Mesendoderm (in vitro differentiated cells): ENCODE measurements at regions not wholly inside any gene's neighbourhood (a gene's known extent, or its start where the extent isn't known, plus 50 kb on each side); places are given as distances from the start of the nearest gene placed in this dataset.
A peak's percentile ranks its signal among the peaks of the same experiment; 100 is the strongest.

Experiments
- DNase-seq: peaks from one replicate; pipeline ENCODE4 v3.0.0; 2013
- H2AK5ac ChIP-seq: 2 replicates; pipeline ENCODE4 v1.6.1; 2013; ENCODE audit warnings: low read length, inconsistent platforms
- H2BK120ac ChIP-seq: 2 replicates; pipeline ENCODE4 v1.6.1; 2013; ENCODE audit warnings: low read depth, mild to moderate bottlenecking, low read length, moderate library complexity, mixed read lengths
- H2BK15ac ChIP-seq: replicated peaks from 2 replicates; pipeline ENCODE4 v1.6.1; 2013; ENCODE audit warnings: low read depth, mild to moderate bottlenecking, moderate library complexity
- H2BK5ac ChIP-seq: 2 replicates; pipeline ENCODE4 v1.6.1; 2013; ENCODE audit warnings: low read length, inconsistent platforms
- H3K18ac ChIP-seq: 2 replicates; pipeline ENCODE4 v1.6.1; 2013; ENCODE audit warnings: mild to moderate bottlenecking, low read length, mixed read lengths
- H3K23ac ChIP-seq: one replicate; pipeline ENCODE4 v1.6.1; 2013; ENCODE audit warnings: low read length
- H3K27ac ChIP-seq: 2 replicates; pipeline ENCODE4 v1.5.1; 2013; ENCODE audit warnings: low read depth, mild to moderate bottlenecking, inconsistent platforms, low read length, moderate library complexity
- H3K27me3 ChIP-seq: 2 replicates; pipeline ENCODE4 v1.6.1; 2013; ENCODE audit warnings: low read length, control low read depth, mild to moderate bottlenecking, inconsistent platforms; ENCODE audit not compliant: insufficient read depth, poor library complexity
- H3K36me3 ChIP-seq: 2 replicates; pipeline ENCODE4 v1.6.1; 2013; ENCODE audit warnings: low read length, inconsistent platforms; ENCODE audit not compliant: control insufficient read depth, insufficient read depth
- H3K4ac ChIP-seq: one replicate; pipeline ENCODE4 v1.6.1; 2013; ENCODE audit warnings: low read depth, mild to moderate bottlenecking, low read length, moderate library complexity
- H3K4me1 ChIP-seq: 2 replicates; pipeline ENCODE4 v1.6.1; 2013; ENCODE audit warnings: low read depth, low read length, inconsistent platforms; ENCODE audit not compliant: control insufficient read depth
- H3K4me2 ChIP-seq: 2 replicates; pipeline ENCODE4 v1.6.1; 2013; ENCODE audit warnings: low read length
- H3K4me3 ChIP-seq: 2 replicates; pipeline ENCODE4 v1.5.1; 2013; ENCODE audit warnings: mild to moderate bottlenecking, low read length
- H3K56ac ChIP-seq: one replicate; pipeline ENCODE4 v1.6.1; 2013; ENCODE audit warnings: low read length
- H3K79me1 ChIP-seq: 2 replicates; pipeline ENCODE4 v1.6.1; 2013; ENCODE audit warnings: low read length, inconsistent platforms
- H3K79me2 ChIP-seq: 2 replicates; pipeline ENCODE4 v1.6.1; 2013; ENCODE audit warnings: mild to moderate bottlenecking, low read length; ENCODE audit not compliant: control insufficient read depth, insufficient read depth
- H3K9ac ChIP-seq: 2 replicates; pipeline ENCODE4 v1.6.1; 2013; ENCODE audit warnings: low read length, inconsistent platforms
- H4K5ac ChIP-seq: one replicate; pipeline ENCODE4 v1.6.1; 2013; ENCODE audit warnings: low read length
- H4K8ac ChIP-seq: one replicate; pipeline ENCODE4 v1.6.1; 2013; ENCODE audit warnings: low read depth, mild to moderate bottlenecking, control low read depth, low read length, moderate library complexity
- WGBS: extraction: QIAGEN DNeasy Blood & Tissue Kit; methylation state at CpG from one replicate; pipeline ENCODE4 v1.1.7; 2013; ENCODE audit warnings: low lambda C conversion rate, missing lambda C conversion rate; ENCODE audit not compliant: insufficient coverage; ENCODE audit errors: extremely low coverage; 5-methylcytosine and 5-hydroxymethylcytosine counted together

DNA sequence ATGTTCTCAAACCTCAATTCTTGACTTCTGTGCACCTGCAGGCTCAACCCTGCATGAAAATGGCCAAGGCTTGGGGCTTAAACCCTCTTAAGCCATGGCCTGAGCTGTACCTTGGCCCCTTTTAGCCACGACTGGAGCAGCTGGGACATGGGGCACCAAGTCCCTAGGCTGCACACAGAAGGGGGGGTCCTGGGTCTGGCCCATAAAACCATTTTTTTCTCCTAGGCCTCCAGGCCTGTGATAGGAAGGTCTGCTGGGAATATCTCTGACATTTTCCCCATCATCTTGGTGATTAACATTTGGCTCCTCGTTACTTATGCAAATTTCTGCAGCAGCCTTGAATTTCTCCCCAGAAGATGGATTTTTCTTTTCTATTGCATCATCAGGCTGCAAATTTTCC is 119.4 kb upstream of the VGLL2 start:
- Histone ChIP-seq H3K4me1 (no peaks in the 10 kb centered on the region), H3K79me1 (no peaks in the 10 kb centered on the region), H2BK120ac (no peak overlapping the region), H2BK5ac (no peak overlapping the region), H3K18ac (no peak overlapping the region), H3K27me3 (no peaks in the 10 kb centered on the region), H3K36me3 (no peaks in the 10 kb centered on the region), H3K27ac (no peak overlapping the region), H2AK5ac (no peak overlapping the region), H4K5ac (no peak overlapping the region), H3K4ac (no peak overlapping the region), H3K79me2 (no peaks in the 10 kb centered on the region), H3K4me3 (no peak overlapping the region), H2BK15ac (no peak overlapping the region), H3K9ac (no peak overlapping the region), H3K56ac (no peak overlapping the region), H3K4me2 (no peak overlapping the region), H4K8ac (no peak overlapping the region), H3K23ac (no peak overlapping the region)
- no peak for DNase-seq
- no CpG with 5 or more reads among the region's 2 CpGs for WGBS

DNA sequence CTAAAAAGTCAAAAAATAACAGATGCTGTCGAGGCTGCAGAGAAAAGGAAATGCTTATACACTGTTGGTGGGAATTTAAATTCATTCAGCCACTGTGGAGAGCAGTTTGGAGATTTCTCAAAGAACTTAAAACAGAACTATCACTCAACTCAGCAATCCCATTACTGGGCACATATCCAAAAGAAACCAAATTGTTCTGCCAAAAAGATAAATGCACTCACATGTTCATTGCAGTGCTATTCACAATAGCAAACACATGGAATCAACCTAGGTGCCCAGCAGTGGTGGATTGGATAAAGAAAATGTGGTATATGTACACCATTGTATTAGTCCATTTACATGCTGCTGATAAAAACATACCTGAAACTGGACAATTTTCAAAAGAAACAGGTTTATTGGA is 116.0 kb upstream of the VGLL2 start:
- no peak overlapping the region for H2BK120ac ChIP-seq
- no peaks in the 10 kb centered on the region for H3K27me3 ChIP-seq
- WGBS, result no CpG with 5 or more reads among the region's 1 CpG
- H2AK5ac ChIP-seq, result no peak overlapping the region
- H2BK15ac ChIP-seq, result no peak overlapping the region
- H3K18ac ChIP-seq, result no peak overlapping the region
- no peak overlapping the region for H3K56ac ChIP-seq
- H3K4ac ChIP-seq, result no peak overlapping the region
- no peak overlapping the region for H4K8ac ChIP-seq
- no peak overlapping the region for H3K23ac ChIP-seq
- no peak overlapping the region for H4K5ac ChIP-seq
- H3K36me3 ChIP-seq, result no peaks in the 10 kb centered on the region
- no peak overlapping the region for H3K9ac ChIP-seq
- H2BK5ac ChIP-seq, result no peak overlapping the region
- H3K4me1 ChIP-seq, result no peaks in the 10 kb centered on the region
- H3K27ac ChIP-seq, result no peak overlapping the region
- H3K4me2 ChIP-seq, result no peak overlapping the region
- H3K79me1 ChIP-seq, result no peaks in the 10 kb centered on the region
- no peaks in the 10 kb centered on the region for H3K79me2 ChIP-seq
- no peak for DNase-seq
- no peak overlapping the region for H3K4me3 ChIP-seq

- Histone ChIP-seq H2BK15ac (no peak overlapping the region), H3K27ac (no peak overlapping the region), H3K23ac (no peak overlapping the region), H3K4me3 (no peak overlapping the region), H4K8ac (no peak overlapping the region), H3K18ac (no peak overlapping the region), H3K27me3 (no peaks in the 10 kb centered on the region), H3K9ac (no peak overlapping the region), H3K79me2 (no peaks in the 10 kb centered on the region), H2BK120ac (no peak overlapping the region), H3K4me1 (no peaks in the 10 kb centered on the region), H3K4me2 (no peak overlapping the region), H4K5ac (no peak overlapping the region), H3K79me1 (no peaks in the 10 kb centered on the region), H3K4ac (no peak overlapping the region), H3K36me3 (no peaks in the 10 kb centered on the region), H3K56ac (no peak overlapping the region), H2BK5ac (no peak overlapping the region), H2AK5ac (no peak overlapping the region)
- no peak for DNase-seq
- no CpG with 5 or more reads among the region's 1 CpG for WGBS
These were observed 108.6 kb upstream of the VGLL2 start for GRCh38 chr6:117156741-117157140.

GRCh38 chr6:117157448-117157847 is 107.9 kb upstream of the VGLL2 start:
- Histone ChIP-seq H3K23ac (no peak overlapping the region), H3K4me1 (no peaks in the 10 kb centered on the region), H4K5ac (no peak overlapping the region), H2BK5ac (no peak overlapping the region), H2BK15ac (no peak overlapping the region), H3K4me3 (no peak overlapping the region), H3K4ac (no peak overlapping the region), H3K79me1 (no peaks in the 10 kb centered on the region), H2BK120ac (no peak overlapping the region), H2AK5ac (no peak overlapping the region), H3K18ac (no peak overlapping the region), H3K4me2 (no peak overlapping the region), H3K27ac (no peak overlapping the region), H3K79me2 (no peaks in the 10 kb centered on the region), H3K36me3 (no peaks in the 10 kb centered on the region), H3K56ac (no peak overlapping the region), H3K9ac (no peak overlapping the region), H3K27me3 (no peaks in the 10 kb centered on the region), H4K8ac (no peak overlapping the region)
- WGBS, result no CpG with 5 or more reads among the region's 3 CpGs
- DNase-seq, result peak; percentile 48

DNA sequence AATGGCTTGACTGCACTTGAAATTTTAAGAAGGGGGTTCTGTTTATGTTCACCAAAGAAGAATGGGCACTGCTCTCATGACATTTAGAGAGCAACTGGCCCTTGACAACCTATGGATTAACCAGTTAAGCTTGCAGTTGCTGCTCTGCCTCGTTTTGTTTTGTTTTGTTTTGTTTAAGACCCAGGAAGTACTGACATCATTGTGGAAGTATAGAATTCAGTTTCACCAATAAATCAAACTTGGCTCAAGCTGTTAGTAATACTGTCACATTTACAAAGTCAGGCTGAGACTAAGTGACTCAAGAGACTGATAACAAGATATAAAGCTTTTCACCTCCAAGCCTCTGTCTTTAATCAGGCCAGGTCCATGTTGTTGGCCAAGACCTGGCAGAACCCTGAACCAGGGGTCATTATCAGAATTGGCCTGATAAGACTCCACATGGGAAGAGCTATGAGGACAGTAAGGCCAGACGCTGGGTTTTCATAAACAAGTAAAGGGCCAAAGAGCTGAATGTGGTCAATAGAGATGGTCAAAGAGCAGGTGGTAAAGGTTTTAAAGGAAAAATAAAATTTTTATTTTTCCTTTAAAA is 99.4 kb upstream of the VGLL2 start:
- no peak overlapping the region for H2BK120ac ChIP-seq
- H3K4me2 ChIP-seq, result no peak overlapping the region
- H3K79me2 ChIP-seq, result no peaks in the 10 kb centered on the region

More for the DNA sequence above, 99.4 kb upstream of the VGLL2 start:
- Histone ChIP-seq H3K4me3 (no peak overlapping the region), H3K36me3 (no peaks in the 10 kb centered on the region), H3K56ac (no peak overlapping the region), H3K4me1 (no peaks in the 10 kb centered on the region), H2BK15ac (no peak overlapping the region), H2AK5ac (no peak overlapping the region), H3K27ac (no peak overlapping the region), H3K23ac (no peak overlapping the region), H2BK5ac (no peak overlapping the region), H4K5ac (no peak overlapping the region), H4K8ac (no peak overlapping the region), H3K27me3 (no peaks in the 10 kb centered on the region), H3K9ac (no peak overlapping the region), H3K4ac (no peak overlapping the region), H3K79me1 (no peaks in the 10 kb centered on the region), H3K18ac (no peak overlapping the region)
- peak; percentile 54 for DNase-seq
- WGBS, result no CpG with 5 or more reads among the region's 2 CpGs
